Suppressor macrophage (primary cell): ENCODE measurements at regions not wholly inside any gene's neighbourhood (a gene's known extent, or its start where the extent isn't known, plus 50 kb on each side); places are given as distances from the start of the nearest gene placed in this dataset.
"Not testable (repeated sequence)": the region's sequence is repeated elsewhere in the genome, so short reads cannot be mapped to it uniquely, and the experiment has no call there.

ENCODE experiments used
- DNase-seq, 4 experiments: peaks; one replicate each; pipeline ENCODE4 v3.0.0-alpha.2; 2020 to 2022

DNA sequence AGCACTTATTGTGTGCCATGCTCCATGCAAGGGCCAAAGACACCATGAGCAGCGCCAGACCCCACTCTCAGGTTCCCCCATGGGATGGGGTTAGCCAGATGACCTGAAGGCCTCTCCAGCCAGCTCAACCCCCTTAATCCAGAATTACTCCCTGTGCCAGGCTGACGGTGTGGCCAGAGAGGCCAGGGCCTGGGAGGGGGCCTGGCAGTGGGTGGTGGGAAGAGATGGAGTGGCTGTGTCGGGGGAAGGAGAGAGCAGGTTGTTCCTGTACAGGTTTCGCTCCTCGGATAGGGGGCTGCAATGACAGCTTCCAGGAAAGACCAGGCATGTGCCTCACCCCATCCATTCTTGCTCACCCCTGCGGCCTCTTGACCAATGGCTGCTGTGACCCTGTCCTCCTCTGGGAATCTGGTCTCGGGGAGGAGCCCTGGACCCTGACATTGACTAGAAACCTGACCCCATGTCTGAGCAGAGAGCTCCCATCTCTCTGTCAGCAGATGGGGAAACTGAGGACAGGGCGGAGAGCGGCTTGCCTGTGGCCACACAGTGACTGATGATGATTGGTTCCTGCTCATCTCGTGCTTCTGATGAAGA, 345.3 kb downstream of the MATN1 start:
- DNase-seq = no peak

DNA sequence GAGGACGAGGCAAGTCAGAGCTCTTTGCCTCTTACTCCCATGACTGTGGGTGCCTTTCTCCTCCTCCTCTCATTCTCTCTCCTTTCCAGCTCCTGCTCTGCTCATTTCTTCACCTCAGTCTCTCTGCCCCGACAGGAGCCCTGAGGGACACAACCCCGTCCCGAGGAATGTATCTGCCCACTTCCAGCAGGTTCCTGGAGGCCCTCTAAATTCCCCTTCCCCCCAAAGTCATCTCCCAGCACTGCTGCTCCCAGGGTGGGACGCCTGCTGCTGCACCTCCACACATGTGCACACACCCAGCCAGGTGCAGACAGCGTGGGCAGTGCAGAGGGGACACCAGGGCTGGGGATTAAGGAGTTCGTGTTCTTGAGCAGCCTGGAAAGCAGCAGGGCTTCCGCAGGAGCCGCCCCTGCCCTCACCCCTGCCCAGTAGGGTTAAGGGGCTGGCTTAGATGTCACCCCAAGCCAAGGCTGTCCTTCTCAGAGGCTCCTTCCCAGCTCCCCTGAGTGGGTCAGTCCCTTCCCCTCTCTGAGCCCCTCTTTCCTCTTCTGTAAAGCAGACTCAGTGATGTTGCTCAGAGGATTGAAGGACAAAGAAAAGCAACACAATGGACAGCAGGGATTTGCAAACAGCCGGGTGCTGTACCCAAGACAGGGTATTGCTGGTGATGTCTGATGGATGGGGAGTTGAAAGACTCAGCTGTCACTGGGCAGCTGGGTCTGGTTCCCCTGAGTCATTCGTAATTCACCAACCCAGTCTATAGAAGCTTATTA, 346.0 kb downstream of the MATN1 start:
- no peak for DNase-seq

DNA sequence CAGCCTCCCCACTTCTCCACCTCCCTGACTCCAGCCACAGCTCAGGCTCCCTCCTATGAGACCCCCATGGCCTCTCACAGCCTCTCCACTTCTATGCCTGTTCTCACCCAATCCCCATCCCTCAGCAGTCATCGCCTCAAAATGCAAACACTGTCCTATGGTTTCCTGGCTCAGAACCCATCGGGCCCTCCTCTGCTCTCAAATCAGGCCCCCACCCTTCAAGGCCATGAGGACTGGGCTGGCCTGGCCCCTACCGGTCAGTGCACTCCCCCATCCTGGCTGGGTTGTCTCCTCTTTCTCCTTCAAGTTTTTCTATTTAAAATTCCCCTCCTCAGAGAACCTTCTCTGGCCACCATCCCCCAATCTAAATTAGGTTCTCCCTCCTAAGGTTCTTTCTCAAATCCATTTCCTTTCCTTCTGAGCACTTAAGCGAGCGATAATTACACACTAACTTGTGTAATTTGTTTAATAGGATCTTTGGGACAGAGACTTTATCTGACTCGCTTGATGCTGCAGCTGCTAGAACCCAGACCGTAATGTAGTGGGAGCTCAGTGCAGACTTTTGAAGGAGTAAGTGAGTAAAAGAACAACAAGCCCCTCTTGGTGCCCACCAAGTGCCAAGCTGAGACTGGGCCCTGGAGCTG, 347.2 kb downstream of the MATN1 start:
- no peak for DNase-seq

DNA sequence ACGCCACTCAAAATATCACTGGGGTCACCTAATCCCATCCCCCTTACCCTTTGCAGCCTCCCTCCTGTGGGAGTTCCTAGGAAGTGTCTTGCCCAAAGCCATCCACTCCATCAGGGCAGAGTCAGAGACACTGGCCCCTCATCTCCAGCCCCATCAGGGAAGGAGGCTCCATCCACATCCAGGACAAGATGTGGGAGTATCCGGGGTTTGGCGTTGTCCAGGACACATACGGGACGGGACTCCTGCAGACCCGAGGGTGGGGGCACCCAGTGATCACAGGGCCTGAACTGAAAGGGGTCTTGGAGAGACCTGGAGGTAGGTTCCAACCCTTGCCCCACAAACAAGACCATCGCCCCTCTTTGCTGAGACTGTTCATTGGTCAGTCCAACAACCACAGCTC, 348.2 kb downstream of the MATN1 start:
- no peak for DNase-seq

DNA sequence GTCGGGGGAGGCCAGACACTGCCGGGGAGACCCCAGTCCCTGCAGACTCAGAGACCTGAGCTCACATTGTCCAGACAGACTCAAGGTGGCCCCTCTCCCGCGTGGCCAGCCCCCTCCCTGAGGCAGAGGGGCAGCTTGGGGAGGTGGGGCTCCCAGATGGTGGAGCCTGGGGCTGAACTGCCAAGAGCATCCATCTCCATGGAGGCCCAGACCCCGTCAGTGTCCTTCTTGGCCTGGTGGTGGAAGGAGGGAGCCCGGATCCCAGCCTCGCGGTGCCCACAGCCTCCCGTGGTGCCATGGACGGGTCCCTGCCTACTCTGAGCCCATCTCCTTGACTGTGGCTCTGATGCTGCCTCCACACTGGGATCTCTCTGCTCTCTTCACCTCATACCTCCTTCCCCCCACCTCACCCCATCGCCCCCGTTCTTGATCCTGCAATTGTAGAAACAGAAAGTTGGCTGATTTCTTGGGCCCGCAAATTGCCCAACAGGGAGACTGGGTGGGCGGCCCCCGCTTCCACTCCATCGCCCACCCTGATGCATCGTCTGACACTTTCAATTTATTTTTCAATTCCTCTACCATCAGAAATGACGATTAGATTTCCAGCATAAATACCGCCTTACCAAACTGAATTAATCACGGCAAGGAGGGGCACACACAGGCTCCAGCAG, 348.9 kb downstream of the MATN1 start:
- DNase-seq = no peak

GRCh38 chr1:30373471-30374399, 349.6 kb downstream of the MATN1 start:
- DNase-seq = no peak

- no peak for DNase-seq
These were observed 350.5 kb downstream of the MATN1 start for GRCh38 chr1:30372792-30373433.

DNA sequence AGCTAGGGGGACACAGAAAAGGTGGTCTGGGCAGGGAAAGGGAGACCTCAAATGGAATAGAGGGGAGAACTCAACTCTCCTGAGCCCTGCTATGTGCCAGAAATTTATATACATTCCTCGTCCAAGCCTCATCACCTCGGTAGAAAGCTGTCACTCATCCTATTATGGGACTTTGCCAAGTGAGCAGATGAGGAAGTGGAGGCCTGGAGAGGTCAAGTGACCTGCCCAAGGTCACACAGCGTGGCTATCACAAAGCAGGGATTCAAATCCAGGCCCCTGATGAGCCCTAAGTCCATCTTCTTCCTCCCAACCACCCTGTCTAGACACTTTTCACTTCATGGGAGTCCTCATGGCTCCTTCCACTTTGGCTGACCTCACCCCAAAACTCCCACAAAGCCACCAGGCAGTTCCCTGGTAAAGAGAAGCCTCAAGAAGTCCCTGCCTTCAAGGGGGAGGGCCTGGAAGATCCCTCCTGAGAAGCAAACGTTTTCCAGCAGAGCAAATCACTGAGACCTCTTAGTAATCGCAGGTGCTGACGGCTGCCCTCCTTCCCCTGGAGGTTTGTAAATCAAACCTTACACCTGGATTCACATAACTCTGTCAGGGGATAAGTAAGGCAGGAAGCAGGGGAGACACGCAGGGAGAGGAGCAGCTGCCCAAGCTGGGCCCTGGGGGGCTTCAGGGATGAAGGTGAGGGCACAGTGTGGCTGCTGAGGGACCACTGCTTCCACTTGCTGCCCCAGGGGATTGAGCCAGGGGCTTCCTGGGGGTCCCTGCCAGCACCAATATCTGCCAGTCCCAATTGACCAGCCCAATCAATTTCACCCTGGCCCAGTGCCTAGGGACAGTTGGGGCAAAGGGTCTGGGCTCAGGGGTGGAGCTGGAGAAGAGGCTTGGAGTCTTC, 351.2 kb downstream of the MATN1 start:
- DNase-seq = no peak

DNA sequence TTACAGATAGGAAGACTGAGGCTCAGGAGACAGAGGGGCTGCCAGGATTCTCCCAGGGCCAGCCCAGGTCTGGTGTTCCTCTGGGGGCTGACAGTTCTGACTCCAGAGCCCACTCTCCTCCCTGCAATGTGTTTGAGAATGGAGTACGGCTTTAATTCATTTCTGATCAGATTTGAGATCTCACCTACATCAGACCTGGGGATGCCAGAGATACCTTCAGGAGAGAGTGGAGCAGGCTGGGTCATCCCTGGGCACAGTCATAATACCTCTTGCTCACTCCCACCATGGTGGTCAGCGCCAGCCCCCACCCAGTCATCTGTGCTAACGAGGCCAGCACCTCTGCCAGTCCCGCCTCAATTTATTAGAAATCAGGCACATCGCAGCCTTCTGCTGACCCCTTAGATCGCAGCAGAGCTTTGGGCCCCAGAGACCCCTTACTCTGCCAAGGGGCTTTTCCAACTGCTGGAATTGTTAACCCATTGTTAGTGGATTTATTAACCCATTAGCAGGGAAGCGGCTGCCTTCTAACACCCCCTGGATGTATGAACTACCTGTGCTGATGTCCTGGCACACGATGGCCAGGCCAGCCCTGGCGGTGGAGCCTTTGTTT, 352.1 kb downstream of the MATN1 start:
- DNase-seq = no peak

DNA sequence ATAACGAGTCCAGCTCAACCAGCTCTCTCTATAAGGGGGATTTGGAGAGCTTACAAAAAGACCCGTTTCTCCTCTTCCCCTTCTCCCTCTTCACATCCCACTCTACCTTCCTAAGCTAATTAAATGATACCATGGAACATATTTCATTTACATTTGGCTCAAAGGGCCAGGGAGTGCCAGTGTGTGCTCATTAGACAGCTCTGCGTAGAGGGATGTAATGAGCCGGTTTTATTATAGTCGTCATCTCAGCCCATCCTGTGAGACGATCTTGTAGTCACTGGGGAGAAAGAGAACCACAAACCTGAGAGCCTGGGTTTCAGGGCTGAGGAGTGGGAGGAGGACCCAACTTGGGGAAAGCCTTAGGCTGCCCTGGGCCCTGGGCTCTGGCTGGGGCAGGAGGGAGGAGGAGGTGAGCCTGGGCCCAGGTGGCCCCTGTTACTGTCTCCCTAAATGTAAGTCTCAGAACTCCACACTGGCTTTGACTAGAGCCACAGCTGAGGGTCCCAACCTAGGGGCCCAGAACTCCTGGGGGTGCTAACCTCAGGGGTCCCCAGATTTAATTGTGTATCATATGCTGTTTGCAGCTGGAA, 354.6 kb downstream of the MATN1 start:
- no peak for DNase-seq

DNA sequence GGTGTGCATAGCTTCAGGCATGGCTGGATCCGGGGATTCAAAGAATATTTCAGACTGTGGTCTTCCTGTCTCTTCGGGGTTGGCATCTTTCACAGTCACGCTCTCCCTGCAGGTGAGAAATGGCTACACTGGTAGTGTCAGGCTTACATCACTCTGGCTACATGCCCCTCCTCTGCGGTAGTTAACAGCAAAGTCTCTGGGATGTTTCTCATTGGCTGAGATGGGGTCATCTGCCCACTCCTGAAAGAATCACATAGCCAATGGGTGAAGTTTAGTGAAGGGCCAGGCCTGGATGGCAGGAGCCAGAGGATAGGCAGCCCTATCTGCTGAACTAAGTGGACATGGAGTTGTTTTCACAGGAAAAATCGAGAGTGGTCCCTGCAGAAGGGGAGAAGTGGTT, 356.5 kb downstream of the MATN1 start:
- no peak for DNase-seq

GRCh38 chr1:30366199-30366598, 357.2 kb downstream of the MATN1 start:
- no peak for DNase-seq

- no peak for DNase-seq
These were observed 357.8 kb downstream of the MATN1 start for GRCh38 chr1:30365596-30365995.

DNA sequence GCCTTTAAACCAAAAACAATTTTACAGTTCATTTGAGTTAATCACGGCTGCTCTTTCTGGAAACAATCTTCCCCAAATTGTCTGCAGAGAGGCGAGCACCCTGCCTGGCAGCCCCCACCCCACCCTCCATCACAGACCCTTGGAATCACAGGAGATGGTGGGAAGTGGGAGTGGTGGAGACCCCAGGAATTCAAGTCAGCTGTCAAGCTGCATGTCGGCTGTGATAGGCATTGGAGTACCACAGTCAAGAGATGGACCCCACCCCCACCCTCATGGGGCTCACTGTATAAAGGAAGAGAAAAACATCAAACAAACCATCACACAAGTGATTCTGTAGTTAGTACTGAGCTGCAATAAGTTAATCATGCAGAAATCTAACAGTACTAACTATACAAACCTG, 360.4 kb downstream of the MATN1 start:
- DNase-seq = no peak

DNA sequence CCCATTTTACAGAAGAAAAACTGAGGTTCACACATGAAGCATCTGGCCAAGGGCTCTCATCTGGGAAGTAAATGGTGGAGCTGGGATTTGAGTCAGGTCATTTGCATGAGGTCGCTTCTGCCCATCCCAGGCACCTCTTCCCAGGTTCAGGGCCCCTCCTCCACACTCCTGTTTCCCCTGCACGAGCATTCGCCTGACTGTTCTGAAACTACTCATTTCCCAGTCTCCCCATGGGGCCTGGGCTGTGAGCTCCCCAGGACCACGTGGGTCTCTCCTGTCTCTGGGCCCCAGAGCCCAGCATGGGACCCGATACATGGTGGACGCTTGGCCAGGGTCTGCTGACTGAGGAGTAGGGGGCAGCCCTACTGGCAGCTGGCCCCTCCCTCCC, 360.8 kb downstream of the MATN1 start:
- no peak for DNase-seq

DNA sequence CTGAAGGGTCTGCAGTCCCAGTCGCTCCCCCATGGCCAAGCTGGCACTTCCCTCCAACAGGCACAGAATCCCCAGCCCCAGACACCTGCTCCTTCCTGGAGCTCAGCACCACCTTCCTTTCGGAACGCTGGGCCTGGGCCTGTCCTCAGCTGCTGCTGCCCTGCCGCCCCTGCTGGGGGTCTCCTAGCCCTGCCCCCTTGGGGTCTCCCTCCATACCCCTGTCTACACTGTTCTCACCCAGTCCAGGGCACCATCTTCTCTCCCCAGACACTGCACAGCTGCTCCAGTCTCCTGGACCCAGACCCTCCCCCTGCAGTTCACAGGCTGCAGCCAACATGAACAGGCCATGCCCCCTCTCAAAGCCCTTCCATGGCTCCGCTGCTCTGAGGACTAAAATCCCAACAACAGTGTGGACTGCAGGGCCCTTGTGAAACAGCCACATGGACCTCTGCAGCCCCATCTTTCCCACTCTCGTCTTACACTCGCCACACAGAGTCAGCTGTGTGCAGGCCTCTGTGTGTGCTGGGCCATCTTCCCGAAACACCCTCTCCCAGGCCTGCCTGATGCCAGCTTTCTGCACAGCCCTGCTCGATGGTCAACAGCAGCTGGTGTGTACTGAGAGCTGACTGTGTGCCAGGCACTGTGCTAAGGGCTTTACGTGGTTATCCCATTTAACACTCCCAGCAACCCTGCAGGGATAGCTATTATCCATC, 361.3 kb downstream of the MATN1 start:
- DNase-seq = not testable (repeated sequence)

- DNase-seq = no peak
These were observed 362.6 kb downstream of the MATN1 start for GRCh38 chr1:30360753-30361152.

- no peak for DNase-seq
These were observed 363.1 kb downstream of the MATN1 start for GRCh38 chr1:30360281-30360680.

DNA sequence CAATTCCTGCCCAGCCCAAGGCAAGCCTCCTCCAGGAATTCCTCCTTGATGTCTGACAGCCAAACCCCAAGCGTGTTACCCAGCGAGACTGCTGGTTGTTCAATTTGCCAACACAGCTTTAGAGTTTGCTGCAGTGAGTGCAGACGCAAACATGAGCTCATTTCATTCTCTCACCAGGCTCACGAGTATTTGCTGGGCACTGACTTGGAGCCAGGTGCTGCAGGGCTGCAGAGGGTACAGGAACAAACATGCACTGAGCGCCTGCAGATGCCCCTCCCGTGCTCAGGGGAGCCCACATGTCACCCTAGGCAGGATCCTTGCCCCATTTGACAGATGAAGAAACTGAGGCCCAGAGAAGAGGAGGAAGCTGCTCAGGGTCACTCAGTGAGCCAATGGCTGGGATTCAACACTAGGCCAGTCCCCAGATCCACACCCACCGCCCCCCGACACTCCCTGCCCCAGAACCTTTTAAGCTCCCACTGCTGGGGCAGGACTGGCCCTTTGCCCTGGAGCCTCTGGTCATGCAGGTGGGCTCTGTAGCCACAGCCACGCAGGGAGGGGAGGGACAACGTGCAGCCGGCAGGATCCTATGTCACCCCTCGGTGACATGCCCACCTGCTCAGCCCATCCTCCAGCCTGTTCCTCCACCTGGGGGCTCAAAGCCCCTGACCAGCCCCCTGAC, 363.7 kb downstream of the MATN1 start:
- DNase-seq = no peak
